Umbilical cord (tissue), 1 donor: ENCODE measurements at regions not wholly inside any gene's neighbourhood (a gene's known extent, or its start where the extent isn't known, plus 50 kb on each side); places are given as distances from the start of the nearest gene placed in this dataset.
"Not testable (repeated sequence)": the region's sequence is repeated elsewhere in the genome, so short reads cannot be mapped to it uniquely, and the experiment has no call there.

Source experiments
- DNase-seq: peaks from one replicate; pipeline ENCODE4 v3.0.0-alpha.2; 2015; ENCODE audit warnings: low spot score

GRCh38 chr7:4319280-4319679 is 362.8 kb upstream of the FOXK1 start:
- DNase-seq = no peak

GRCh38 chr7:4325732-4326131 is 356.4 kb upstream of the FOXK1 start:
- no peak for DNase-seq

GRCh38 chr7:4331711-4332110 is 350.4 kb upstream of the FOXK1 start:
- DNase-seq = no peak

GRCh38 chr7:4338556-4338955 is 343.5 kb upstream of the FOXK1 start:
- no peak for DNase-seq

GRCh38 chr7:4343272-4344247 is 338.5 kb upstream of the FOXK1 start:
- DNase-seq = no peak

GRCh38 chr7:4345004-4345403 is 337.1 kb upstream of the FOXK1 start:
- DNase-seq = no peak

- no peak for DNase-seq
These were observed 330.0 kb upstream of the FOXK1 start for GRCh38 chr7:4352069-4352468.

GRCh38 chr7:4361774-4362173 is 320.3 kb upstream of the FOXK1 start:
- no peak for DNase-seq

GRCh38 chr7:4383584-4383983 is 298.5 kb upstream of the FOXK1 start:
- no peak for DNase-seq

GRCh38 chr7:4386190-4386589 is 295.9 kb upstream of the FOXK1 start:
- DNase-seq = no peak

- DNase-seq = not testable (repeated sequence)
These were observed 291.0 kb upstream of the FOXK1 start for GRCh38 chr7:4391103-4391502.

GRCh38 chr7:4394736-4395135 is 287.4 kb upstream of the FOXK1 start:
- no peak for DNase-seq

- DNase-seq = no peak
These were observed 283.0 kb upstream of the FOXK1 start for GRCh38 chr7:4399121-4399520.

- DNase-seq = no peak
These were observed 282.5 kb upstream of the FOXK1 start for GRCh38 chr7:4399596-4399995.

GRCh38 chr7:4406288-4407058 is 275.6 kb upstream of the FOXK1 start:
- DNase-seq = no peak

GRCh38 chr7:4409946-4410345 is 272.1 kb upstream of the FOXK1 start:
- DNase-seq = no peak

- DNase-seq = no peak
These were observed 265.6 kb upstream of the FOXK1 start for GRCh38 chr7:4416396-4417056.

GRCh38 chr7:4428526-4428925 is 253.6 kb upstream of the FOXK1 start:
- no peak for DNase-seq

GRCh38 chr7:4430227-4430626 is 251.9 kb upstream of the FOXK1 start:
- DNase-seq = no peak

GRCh38 chr7:4434306-4434705 is 247.8 kb upstream of the FOXK1 start:
- DNase-seq = no peak

- DNase-seq = no peak
These were observed 245.7 kb upstream of the FOXK1 start for GRCh38 chr7:4436361-4436895.

- no peak for DNase-seq
These were observed 245.2 kb upstream of the FOXK1 start for GRCh38 chr7:4436936-4437335.
